ENCODE measurements at regions not wholly inside any gene's neighbourhood (a gene's known extent, or its start where the extent isn't known, plus 50 kb on each side); places are given as distances from the start of the nearest gene placed in this dataset.

- H3K36me3 ChIP-seq (replicated peaks in 1 of 2; ENCODE audit: control insufficient read depth in 1 of 2, insufficient read depth in 2 of 2, low read length in 2 of 2) = no peaks in the 10 kb centered on the region
- H3K9me3 Mint-ChIP-seq = no peaks in the 10 kb centered on the region
- H3K9me3 ChIP-seq (replicated peaks in 1 of 2; ENCODE audit: control insufficient read depth in 1 of 2, insufficient read depth in 1 of 2, low read length in 2 of 2) = no peaks in the 10 kb centered on the region
- H3K27me3 ChIP-seq (ENCODE audit: control insufficient read depth in 2 of 2, insufficient read depth in 2 of 2, low read length in 2 of 2) = no peaks in the 10 kb centered on the region
- no peak overlapping the region for H2AFZ ChIP-seq (ENCODE audit: insufficient read depth, low read depth, low read length, poor library complexity, severe bottlenecking)
- H3K4me2 ChIP-seq (replicated peaks; ENCODE audit: extremely low read depth, low read length, poor library complexity, severe bottlenecking) = no peak overlapping the region
- no peaks in the 10 kb centered on the region for H3K36me3 Mint-ChIP-seq
- no peaks in the 10 kb centered on the region for H3K4me1 Mint-ChIP-seq
- no peak overlapping the region for H3K4me3 Mint-ChIP-seq
- H3K79me2 ChIP-seq (ENCODE audit: insufficient read depth, low read length) = no peaks in the 10 kb centered on the region
- intact Hi-C loops (cut with micrococcal nuclease) = no loop called here
- H3K4me3 ChIP-seq (replicated peaks in 1 of 3; ENCODE audit: low read depth in 2 of 3, low read length in 3 of 3) = no peak overlapping the region
- H3K27ac ChIP-seq (ENCODE audit: low read depth in 1 of 2, low read length in 2 of 2) = no peak overlapping the region
- H3K27ac Mint-ChIP-seq = no peak overlapping the region
- no peak for TF ChIP-seq CTCF (IDR thresholded peaks at IDR 0.05)
- no peak for DNase-seq
- no peaks in the 10 kb centered on the region for H4K20me1 ChIP-seq (ENCODE audit: insufficient read depth, low read length)
- H3K9ac ChIP-seq (ENCODE audit: insufficient read depth, low read length, poor library complexity, severe bottlenecking) = no peak overlapping the region
- no peaks in the 10 kb centered on the region for H3K4me1 ChIP-seq (ENCODE audit: control insufficient read depth in 1 of 2, insufficient read depth in 2 of 2, low read length in 2 of 2)
- no peaks in the 10 kb centered on the region for H3K27me3 Mint-ChIP-seq (ENCODE audit: low read depth in 3 of 3)
Measured at GRCh38 chr11:37109286-37109585, 511.2 kb upstream of the RAG2 start.

- Mint-ChIP-seq H3K9me3 (no peaks in the 10 kb centered on the region), H3K36me3 (no peaks in the 10 kb centered on the region), H3K27ac (no peak overlapping the region), H3K4me3 (no peak overlapping the region), H3K27me3 (ENCODE audit: low read depth in 3 of 3) (no peaks in the 10 kb centered on the region), H3K4me1 (no peaks in the 10 kb centered on the region)
- H3K79me2 ChIP-seq (ENCODE audit: insufficient read depth, low read length) = no peaks in the 10 kb centered on the region
- no peaks in the 10 kb centered on the region for H3K9me3 ChIP-seq (replicated peaks in 1 of 2; ENCODE audit: control insufficient read depth in 1 of 2, insufficient read depth in 1 of 2, low read length in 2 of 2)
- TF ChIP-seq CTCF (IDR thresholded peaks at IDR 0.05) = no peak
- H2AFZ ChIP-seq (ENCODE audit: insufficient read depth, low read depth, low read length, poor library complexity, severe bottlenecking) = no peak overlapping the region
- no peaks in the 10 kb centered on the region for H3K4me1 ChIP-seq (ENCODE audit: control insufficient read depth in 1 of 2, insufficient read depth in 2 of 2, low read length in 2 of 2)
- intact Hi-C loops (cut with micrococcal nuclease) = no loop called here
- H3K27ac ChIP-seq (ENCODE audit: low read depth in 1 of 2, low read length in 2 of 2) = no peak overlapping the region
- DNase-seq = no peak
- H3K4me3 ChIP-seq (replicated peaks in 1 of 3; ENCODE audit: low read depth in 2 of 3, low read length in 3 of 3) = no peak overlapping the region
- no peak overlapping the region for H3K9ac ChIP-seq (ENCODE audit: insufficient read depth, low read length, poor library complexity, severe bottlenecking)
- no peaks in the 10 kb centered on the region for H3K27me3 ChIP-seq (ENCODE audit: control insufficient read depth in 2 of 2, insufficient read depth in 2 of 2, low read length in 2 of 2)
- 90% methylated on average over 2 of the region's 6 CpGs for WGBS (ENCODE audit: insufficient coverage)
- no peaks in the 10 kb centered on the region for H3K36me3 ChIP-seq (replicated peaks in 1 of 2; ENCODE audit: control insufficient read depth in 1 of 2, insufficient read depth in 2 of 2, low read length in 2 of 2)
- H4K20me1 ChIP-seq (ENCODE audit: insufficient read depth, low read length) = no peaks in the 10 kb centered on the region
- no peak overlapping the region for H3K4me2 ChIP-seq (replicated peaks; ENCODE audit: extremely low read depth, low read length, poor library complexity, severe bottlenecking)
Measured at GRCh38 chr11:37108436-37109285, 510.6 kb upstream of the RAG2 start.
